GM23248 (cell line): ENCODE measurements at regions not wholly inside any gene's neighbourhood (a gene's known extent, or its start where the extent isn't known, plus 50 kb on each side); places are given as distances from the start of the nearest gene placed in this dataset.

Experiments used
- DNase-seq: peaks from one replicate; pipeline ENCODE4 v3.0.0-alpha.2; 2015
- H2AFZ ChIP-seq: fragments of 200-600 bp; sonication (generic); 2 replicates; pipeline ENCODE4 v1.6.1; 2016; ENCODE audit warnings: antibody characterized with exemption
- H3F3A ChIP-seq: fragments of 200-600 bp; sonication (generic); 2 replicates; pipeline ENCODE4 v1.6.1; 2016; ENCODE audit warnings: mild to moderate bottlenecking, antibody characterized with exemption, mixed run types; ENCODE audit not compliant: insufficient read depth
- H3K27ac ChIP-seq: fragments of 200-600 bp; sonication (generic); 2 replicates; pipeline ENCODE4 v1.5.1; 2016; ENCODE audit warnings: mild to moderate bottlenecking
- H3K27me3 ChIP-seq: fragments of 200-600 bp; sonication (generic); replicated peaks from 2 replicates; pipeline ENCODE4 v1.6.1; 2016; ENCODE audit warnings: mild to moderate bottlenecking; ENCODE audit not compliant: insufficient read depth
- H3K36me3 ChIP-seq: fragments of 200-600 bp; sonication (generic); 2 replicates; pipeline ENCODE4 v1.6.1; 2016; ENCODE audit warnings: low read depth, mild to moderate bottlenecking
- H3K4me1 ChIP-seq: fragments of 200-600 bp; sonication (generic); 2 replicates; pipeline ENCODE4 v1.6.1; 2016; ENCODE audit warnings: mild to moderate bottlenecking; ENCODE audit not compliant: insufficient read depth
- H3K4me2 ChIP-seq: fragments of 200-600 bp; sonication (generic); one replicate; pipeline ENCODE4 v1.6.1; 2016; ENCODE audit warnings: mild to moderate bottlenecking; ENCODE audit not compliant: unreplicated experiment
- H3K4me3 ChIP-seq: fragments of 200-600 bp; sonication (generic); 2 replicates; pipeline ENCODE4 v1.5.1; 2016; ENCODE audit warnings: mild to moderate bottlenecking
- H3K79me2 ChIP-seq: fragments of 200-600 bp; sonication (generic); 2 replicates; pipeline ENCODE4 v1.6.1; 2016; ENCODE audit warnings: mild to moderate bottlenecking; ENCODE audit not compliant: insufficient read depth
- H3K9ac ChIP-seq: fragments of 200-600 bp; sonication (generic); 2 replicates; pipeline ENCODE4 v1.6.1; 2016; ENCODE audit warnings: mild to moderate bottlenecking
- H3K9me2 ChIP-seq: fragments of 200-600 bp; sonication (generic); 2 replicates; pipeline ENCODE4 v1.6.1; 2016; ENCODE audit warnings: mixed run types, mild to moderate bottlenecking, moderate library complexity; ENCODE audit not compliant: insufficient read depth
- H3K9me3 ChIP-seq: fragments of 200-600 bp; sonication (generic); one replicate; pipeline ENCODE4 v1.6.1; 2017; ENCODE audit warnings: low read depth
- H4K20me1 ChIP-seq: fragments of 200-600 bp; sonication (generic); 2 replicates; pipeline ENCODE4 v1.6.0; 2016; ENCODE audit not compliant: insufficient read depth
- EZH2 ChIP-seq: fragments of 200-600 bp; sonication (generic); IDR thresholded peaks from 2 replicates; pipeline ENCODE4 v1.6.1; 2018; ENCODE audit warnings: antibody characterized with exemption, mild to moderate bottlenecking; ENCODE audit not compliant: insufficient read depth, poor library complexity, severe bottlenecking
- EZH2phosphoT487 ChIP-seq: fragments of 200-600 bp; sonication (generic); IDR thresholded peaks from 2 replicates; pipeline ENCODE4 v1.6.1; 2018; ENCODE audit warnings: antibody characterized with exemption, moderate library complexity, mild to moderate bottlenecking, low read depth; ENCODE audit not compliant: insufficient read depth
- WGBS, 2 experiments: methylation state at CpG; one replicate each; pipeline ENCODE4 v1.1.6; 2015 to 2017; ENCODE audit warnings: low lambda C conversion rate in 2 of 2, low coverage in 1 of 2; ENCODE audit errors: missing lambda C conversion rate in 2 of 2; 5-methylcytosine and 5-hydroxymethylcytosine counted together
- in situ Hi-C: fragments of 300-500 bp; cut with MboI; formaldehyde crosslinking; loops from 2 replicates; pipeline ENCODE4 v1.15.0; 2020

- TF ChIP-seq EZH2phosphoT487: no peak
- no peak for TF ChIP-seq EZH2
- WGBS, 2 experiments: 41 to 50% methylated on average over 4 of the region's 4 CpGs
- Histone ChIP-seq H2AFZ (no peak overlapping the region), H3K27ac (no peak overlapping the region), H3K4me1 (no peaks in the 10 kb centered on the region), H3K27me3 (0 out of 2 replicates have a peak, but pooled peaks cover 3% of the 10 kb centered on the region), H3F3A (no peaks in the 10 kb centered on the region), H3K9ac (no peak overlapping the region), H3K36me3 (no peaks in the 10 kb centered on the region), H3K4me3 (no peak overlapping the region), H4K20me1 (no peaks in the 10 kb centered on the region), H3K4me2 (no peak overlapping the region), H3K9me2 (no peaks in the 10 kb centered on the region), H3K9me3 (no peaks in the 10 kb centered on the region), H3K79me2 (no peaks in the 10 kb centered on the region)
- no peak for DNase-seq
- in situ Hi-C loops: no loop called here
These were observed 327.3 kb downstream of the SIPA1L2 start for GRCh38 chr1:232302376-232303221.

DNA sequence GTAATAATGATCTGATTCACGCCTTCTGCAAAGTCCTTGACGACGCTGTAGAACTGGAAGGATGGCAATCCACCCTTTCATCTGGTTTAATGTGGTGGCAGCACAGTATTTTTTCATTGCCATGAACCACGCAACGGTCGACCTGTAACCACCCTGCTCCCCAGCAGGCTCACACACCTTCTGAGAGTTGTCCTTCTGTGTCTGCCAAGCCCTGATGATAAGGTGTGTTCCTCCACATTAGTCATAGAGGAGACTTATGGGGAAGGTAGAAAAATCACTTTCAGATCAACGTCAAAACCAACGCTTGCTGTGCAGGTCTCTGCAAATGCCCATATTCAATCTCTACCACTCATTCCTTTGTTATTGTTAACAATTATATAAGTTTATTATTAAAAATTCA lies 328.7 kb downstream of the SIPA1L2 start:
- TF ChIP-seq EZH2phosphoT487 (no peak), EZH2 (no peak)
- H4K20me1 ChIP-seq: no peaks in the 10 kb centered on the region
- no peaks in the 10 kb centered on the region for H3K9me2 ChIP-seq
- H3K27me3 ChIP-seq: 0 out of 2 replicates have a peak, but pooled peaks cover 8% of the 10 kb centered on the region
- H3K79me2 ChIP-seq: no peaks in the 10 kb centered on the region
- H3K4me2 ChIP-seq: no peak overlapping the region
- H3K9me3 ChIP-seq: no peaks in the 10 kb centered on the region
- H2AFZ ChIP-seq: no peak overlapping the region
- no peak overlapping the region for H3K27ac ChIP-seq
- H3K4me1 ChIP-seq: no peaks in the 10 kb centered on the region
- WGBS, 2 experiments: 77 to 79% methylated on average over 8 of the region's 8 CpGs
- no peaks in the 10 kb centered on the region for H3K36me3 ChIP-seq
- no peaks in the 10 kb centered on the region for H3F3A ChIP-seq
- H3K4me3 ChIP-seq: no peak overlapping the region
- DNase-seq: no peak
- H3K9ac ChIP-seq: no peak overlapping the region
- in situ Hi-C loops: no loop called here

- no peak for DNase-seq
These were observed 329.5 kb downstream of the SIPA1L2 start for GRCh38 chr1:232300466-232300865.

DNA sequence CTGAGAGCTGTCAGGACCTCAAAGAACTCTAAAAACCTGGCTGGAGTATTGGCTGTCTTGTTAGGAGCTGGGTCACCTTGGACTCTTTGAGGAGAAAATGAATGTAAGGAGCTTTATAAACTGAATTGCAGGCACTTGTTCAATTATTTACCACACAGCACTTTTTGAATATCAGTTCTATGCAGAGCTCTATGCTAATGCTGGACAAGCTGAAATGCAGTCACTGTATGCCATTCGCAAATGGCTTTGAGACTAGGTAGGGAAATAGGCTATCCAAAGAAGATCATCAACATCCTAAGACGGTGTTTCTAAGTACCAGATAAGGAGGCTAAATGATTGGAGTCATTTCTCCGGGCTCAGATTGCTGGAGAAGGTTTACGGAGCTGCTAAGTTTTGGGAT lies 333.5 kb downstream of the SIPA1L2 start:
- no peak overlapping the region for H3K9ac ChIP-seq
- WGBS, 2 experiments: 55 to 62% methylated on average over 4 of the region's 4 CpGs

More at GRCh38 chr1:232300466-232300865, 329.5 kb downstream of the SIPA1L2 start:
- Histone ChIP-seq H3K4me1 (no peaks in the 10 kb centered on the region), H2AFZ (no peak overlapping the region), H3K4me3 (no peak overlapping the region), H3K36me3 (no peaks in the 10 kb centered on the region), H4K20me1 (no peaks in the 10 kb centered on the region), H3K79me2 (no peaks in the 10 kb centered on the region), H3K9me2 (no peaks in the 10 kb centered on the region), H3K27me3 (0 out of 2 replicates have a peak, but pooled peaks cover 8% of the 10 kb centered on the region), H3K27ac (no peak overlapping the region), H3K9ac (no peak overlapping the region), H3F3A (no peaks in the 10 kb centered on the region), H3K9me3 (no peaks in the 10 kb centered on the region), H3K4me2 (no peak overlapping the region)
- in situ Hi-C loops: no loop called here
- TF ChIP-seq EZH2 (no peak), EZH2phosphoT487 (no peak)
- 23 to 25% methylated on average over 2 of the region's 2 CpGs for WGBS, 2 experiments

More for the DNA sequence above, 333.5 kb downstream of the SIPA1L2 start:
- Histone ChIP-seq H3K27ac (no peak overlapping the region), H3K4me2 (no peak overlapping the region), H3K4me3 (no peak overlapping the region), H2AFZ (no peak overlapping the region), H3K27me3 (peaks cover 8% of the 10 kb centered on the region; the same call in 1 of the 2 replicates), H3K36me3 (no peaks in the 10 kb centered on the region), H3K4me1 (no peaks in the 10 kb centered on the region), H4K20me1 (no peaks in the 10 kb centered on the region), H3K79me2 (no peaks in the 10 kb centered on the region), H3K9me3 (no peaks in the 10 kb centered on the region), H3F3A (no peaks in the 10 kb centered on the region), H3K9me2 (no peaks in the 10 kb centered on the region)
- in situ Hi-C loops: no loop called here
- no peak for DNase-seq
- TF ChIP-seq EZH2phosphoT487 (no peak), EZH2 (no peak)
